A204.1 (cell line): ENCODE measurements at regions not wholly inside any gene's neighbourhood (a gene's known extent, or its start where the extent isn't known, plus 50 kb on each side); places are given as distances from the start of the nearest gene placed in this dataset.
A peak's percentile ranks its signal among the peaks of the same experiment; 100 is the strongest.
"Not testable (repeated sequence)": the region's sequence is repeated elsewhere in the genome, so short reads cannot be mapped to it uniquely, and the experiment has no call there.

Experiments
- FAIRE-seq: peaks from 2 replicates; lab custom pipeline; 2012; peaks lifted over from hg19 to GRCh38; lab: Jason Lieb, UNC

DNA sequence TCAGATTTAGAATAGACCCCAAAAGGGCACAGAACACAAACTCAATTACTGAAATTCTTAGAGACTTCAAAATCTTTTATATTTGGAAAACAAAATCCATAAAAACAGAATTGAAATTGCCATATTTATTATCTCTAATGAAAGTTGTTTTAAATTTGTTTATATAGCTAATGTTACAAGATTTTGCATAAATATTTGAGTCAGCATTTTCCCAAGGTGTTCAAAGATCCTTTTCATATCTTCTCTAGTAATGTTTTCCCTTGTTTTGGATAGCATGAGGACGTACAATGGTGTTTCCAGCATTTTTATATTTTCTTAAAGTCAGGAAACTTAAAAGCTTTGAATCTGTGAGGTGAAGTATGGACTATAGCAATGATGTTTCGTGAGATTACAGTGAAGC, 235.2 kb upstream of the EPHA7 start:
- FAIRE-seq = peak; percentile 43

DNA sequence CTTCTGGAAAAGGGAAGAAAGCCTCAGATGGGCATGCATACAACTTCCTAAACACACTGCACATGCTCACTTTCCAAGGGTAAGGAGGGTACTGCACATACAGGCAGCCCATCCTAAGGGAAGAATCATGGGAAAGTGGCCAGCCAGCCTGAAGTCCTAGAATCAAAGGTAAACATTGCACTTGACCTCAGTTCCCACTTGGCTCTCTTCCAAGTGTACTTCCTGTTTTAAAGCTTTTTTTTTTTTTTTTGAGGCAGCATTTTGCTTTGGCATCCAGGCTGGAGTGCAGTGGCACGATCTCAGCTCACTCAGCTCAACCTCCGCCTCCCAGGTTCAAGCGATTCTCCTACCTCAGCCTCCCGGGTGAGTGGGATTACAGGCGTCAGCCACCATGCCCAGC, 225.3 kb upstream of the EPHA7 start:
- no peak for FAIRE-seq

DNA sequence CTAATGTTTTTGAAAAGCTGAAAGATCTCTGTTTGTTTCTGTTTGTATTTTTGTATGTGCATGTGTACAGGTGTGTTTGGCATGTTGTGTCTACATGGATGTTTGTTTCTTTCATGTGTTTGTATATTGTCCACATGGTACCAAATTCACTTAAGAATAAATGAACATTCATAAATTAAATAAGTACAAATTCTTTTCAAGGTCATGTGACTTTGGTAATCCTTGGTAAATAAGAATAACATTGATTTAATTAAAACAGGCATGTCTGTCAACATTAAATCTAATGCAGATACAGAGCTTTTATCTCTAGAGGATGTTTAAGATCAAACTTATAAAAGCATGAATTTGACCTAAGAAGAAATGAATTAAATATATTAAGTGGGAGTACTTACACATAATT, 219.8 kb upstream of the EPHA7 start:
- FAIRE-seq = no peak

DNA sequence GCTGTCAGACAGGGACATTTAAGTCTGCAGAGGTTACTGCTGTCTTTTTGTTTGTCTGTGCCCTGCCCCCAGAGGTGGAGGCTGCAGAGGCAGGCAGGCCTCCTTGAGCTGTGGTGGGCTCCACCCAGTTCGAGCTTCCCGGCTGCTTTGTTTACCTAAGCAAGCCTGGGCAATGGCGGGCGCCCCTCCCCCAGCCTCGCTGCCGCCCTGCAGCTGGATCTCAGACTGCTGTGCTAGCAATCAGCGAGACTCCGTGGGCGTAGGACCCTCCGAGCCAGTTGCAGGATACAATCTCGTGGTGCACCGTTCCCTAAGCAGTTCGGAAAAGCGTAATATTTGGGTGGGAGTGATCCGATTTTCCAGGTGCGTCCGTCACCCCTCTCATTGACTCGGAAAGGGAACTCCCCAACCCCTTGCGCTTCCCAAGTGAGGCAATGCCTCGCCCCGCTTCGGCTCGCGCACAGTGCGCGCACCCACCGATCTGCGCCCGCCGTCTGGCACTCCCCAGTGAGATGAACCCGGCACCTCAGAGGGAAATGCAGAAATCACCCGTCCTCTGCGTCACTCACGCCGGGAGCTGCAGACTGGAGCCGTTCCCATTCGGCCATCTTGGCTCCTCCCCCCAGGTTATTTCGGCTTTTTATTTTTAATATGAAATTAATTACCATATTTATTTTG, 217.8 kb upstream of the EPHA7 start:
- FAIRE-seq = not testable (repeated sequence)

DNA sequence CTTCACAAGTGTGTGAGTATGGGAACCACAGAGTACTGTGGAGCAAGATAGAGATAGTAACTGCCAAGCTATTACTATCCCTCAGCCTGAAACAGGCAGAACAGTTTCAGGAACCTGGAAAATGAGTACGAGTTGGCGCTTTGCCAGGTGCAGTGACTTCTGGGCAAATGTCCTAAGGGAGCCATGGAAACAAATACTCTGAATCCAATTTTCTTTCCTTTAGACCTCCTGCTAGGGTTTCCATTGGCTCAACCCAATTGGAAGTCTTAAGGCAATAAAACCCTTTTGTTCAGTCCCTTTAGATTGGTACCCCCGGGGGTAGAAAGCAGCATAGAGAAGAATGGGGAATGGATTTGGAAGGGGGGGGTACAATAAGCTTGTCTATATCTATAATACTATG, 205.0 kb upstream of the EPHA7 start:
- FAIRE-seq = no peak

DNA sequence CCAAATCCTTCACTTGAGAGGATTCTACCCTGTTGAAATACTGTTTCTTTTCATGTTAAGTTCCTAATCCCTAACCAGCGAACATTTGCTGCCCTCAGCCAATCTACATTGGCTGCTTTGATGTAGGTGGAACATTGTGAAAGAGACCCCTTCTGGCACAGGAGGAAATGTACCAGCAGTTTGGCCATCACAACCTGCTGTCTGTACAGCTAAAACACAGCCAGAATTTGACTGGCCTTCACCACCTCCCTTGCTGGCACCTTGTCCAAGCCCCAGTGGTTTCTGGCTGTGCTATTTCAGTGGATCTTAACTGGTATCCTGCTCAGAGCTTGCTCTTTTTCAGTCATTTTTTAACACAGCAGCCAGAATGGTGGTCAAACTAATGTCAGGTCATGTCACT, 202.1 kb upstream of the EPHA7 start:
- FAIRE-seq = no peak

DNA sequence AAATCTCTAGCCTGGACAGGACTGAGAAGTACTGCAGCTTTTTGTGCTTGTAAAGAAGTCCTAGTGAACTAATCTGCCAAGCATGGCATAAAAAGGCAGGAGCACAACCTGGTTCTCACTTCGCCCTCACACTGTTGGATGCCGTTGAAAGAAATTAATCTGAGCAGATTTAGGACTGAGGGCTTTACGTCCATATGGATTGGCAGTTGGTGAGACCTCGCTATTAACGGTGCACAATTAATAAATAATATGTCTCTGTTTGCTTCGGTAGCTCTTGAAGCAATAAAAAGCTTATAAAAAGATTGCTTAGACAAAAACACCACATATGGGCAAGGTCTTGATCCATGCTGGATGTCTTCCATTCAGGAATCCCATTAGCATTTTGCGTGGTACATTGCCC, 185.6 kb upstream of the EPHA7 start:
- FAIRE-seq = no peak

DNA sequence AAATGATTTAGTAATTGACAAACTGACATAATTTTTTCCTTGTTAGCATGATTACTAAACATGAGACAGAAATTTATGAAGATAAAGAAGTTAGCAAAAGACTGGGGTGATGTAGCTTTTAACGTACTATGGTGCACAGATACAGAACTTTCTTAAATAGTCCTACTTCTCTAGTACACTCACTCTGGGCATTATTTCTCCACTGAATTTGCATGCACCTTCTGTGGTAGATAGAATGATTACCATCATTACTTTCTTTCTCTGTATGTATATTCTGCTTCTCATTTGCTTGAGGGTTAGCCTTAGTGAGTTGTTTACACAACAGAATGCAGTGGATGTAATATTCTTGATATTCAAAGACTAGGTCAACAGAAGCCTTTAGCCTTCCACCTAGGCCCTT, 173.1 kb upstream of the EPHA7 start:
- no peak for FAIRE-seq

DNA sequence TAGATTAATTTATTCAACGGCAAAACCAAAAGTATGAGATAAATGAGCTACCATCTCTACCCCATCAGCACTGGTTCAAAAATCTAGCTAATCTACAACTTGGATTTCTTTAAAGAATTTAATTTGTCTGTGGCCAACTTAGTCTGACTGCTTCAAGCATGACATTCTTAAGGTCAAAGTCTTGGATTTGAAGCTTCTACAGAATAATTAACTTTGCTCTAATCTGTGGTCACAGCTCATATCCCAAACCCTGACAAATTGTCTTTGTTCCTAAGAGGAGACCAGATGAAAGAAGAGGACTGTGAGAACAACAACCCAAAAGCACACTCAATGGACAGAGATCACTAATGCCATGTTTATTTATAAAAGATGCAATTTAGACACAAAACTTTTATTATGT, 166.9 kb upstream of the EPHA7 start:
- no peak for FAIRE-seq

DNA sequence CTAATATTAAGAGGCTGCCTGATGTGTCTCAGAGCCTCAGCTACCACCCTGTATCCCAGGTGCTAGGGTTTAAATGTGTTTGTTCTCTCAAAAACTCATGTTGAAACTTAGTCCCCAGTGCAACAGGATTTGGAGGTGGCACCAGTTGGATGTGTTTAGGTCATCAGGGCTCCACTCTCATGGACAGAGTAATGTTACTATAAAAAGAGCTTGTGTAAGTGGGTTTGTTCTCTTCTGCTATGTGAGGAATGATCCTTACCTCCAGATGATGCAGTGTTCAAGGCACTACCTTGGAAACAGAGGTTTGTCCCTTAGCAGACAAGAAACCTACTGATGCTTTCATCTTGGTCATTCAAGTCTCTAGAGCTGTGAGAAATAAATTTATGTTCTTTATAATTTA, 164.9 kb upstream of the EPHA7 start:
- no peak for FAIRE-seq

DNA sequence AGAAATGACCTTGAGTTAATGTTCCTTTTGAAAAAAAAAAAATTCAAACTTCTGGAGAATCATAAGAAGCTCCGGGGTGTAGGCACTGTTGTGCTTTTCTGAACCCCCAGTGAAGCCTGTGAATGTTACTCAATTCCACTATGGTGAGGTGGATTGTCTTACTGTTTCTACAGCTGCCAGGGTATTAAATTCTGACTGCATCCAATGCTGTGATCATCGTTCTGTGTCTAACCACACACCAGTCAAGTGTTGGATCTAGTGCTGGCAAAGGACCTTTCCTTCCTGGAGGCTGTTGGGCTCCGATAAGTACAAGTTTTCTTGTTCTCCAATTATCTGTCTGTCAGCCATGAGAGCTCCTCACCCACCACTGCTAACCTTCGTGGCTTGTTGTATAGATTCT, 162.0 kb upstream of the EPHA7 start:
- FAIRE-seq = no peak

DNA sequence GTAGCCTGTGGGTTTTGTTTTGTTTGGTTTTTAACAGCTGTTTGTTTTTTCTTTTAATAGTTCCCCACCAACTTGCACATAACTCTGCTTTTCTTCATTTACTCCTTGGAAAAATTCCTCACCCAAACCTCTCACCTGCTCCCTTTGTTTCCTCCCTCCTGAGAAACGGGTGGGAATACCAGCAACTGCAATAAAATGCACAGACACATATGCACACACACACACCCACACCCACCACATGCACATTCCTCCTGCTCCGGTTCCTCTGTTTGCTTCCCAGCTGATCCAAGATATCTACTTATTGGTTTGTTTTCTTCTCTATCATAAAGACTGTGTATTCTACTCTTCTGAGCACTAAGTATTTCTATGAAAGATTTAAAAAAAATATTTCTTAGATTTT, 161.1 kb upstream of the EPHA7 start:
- FAIRE-seq = no peak

DNA sequence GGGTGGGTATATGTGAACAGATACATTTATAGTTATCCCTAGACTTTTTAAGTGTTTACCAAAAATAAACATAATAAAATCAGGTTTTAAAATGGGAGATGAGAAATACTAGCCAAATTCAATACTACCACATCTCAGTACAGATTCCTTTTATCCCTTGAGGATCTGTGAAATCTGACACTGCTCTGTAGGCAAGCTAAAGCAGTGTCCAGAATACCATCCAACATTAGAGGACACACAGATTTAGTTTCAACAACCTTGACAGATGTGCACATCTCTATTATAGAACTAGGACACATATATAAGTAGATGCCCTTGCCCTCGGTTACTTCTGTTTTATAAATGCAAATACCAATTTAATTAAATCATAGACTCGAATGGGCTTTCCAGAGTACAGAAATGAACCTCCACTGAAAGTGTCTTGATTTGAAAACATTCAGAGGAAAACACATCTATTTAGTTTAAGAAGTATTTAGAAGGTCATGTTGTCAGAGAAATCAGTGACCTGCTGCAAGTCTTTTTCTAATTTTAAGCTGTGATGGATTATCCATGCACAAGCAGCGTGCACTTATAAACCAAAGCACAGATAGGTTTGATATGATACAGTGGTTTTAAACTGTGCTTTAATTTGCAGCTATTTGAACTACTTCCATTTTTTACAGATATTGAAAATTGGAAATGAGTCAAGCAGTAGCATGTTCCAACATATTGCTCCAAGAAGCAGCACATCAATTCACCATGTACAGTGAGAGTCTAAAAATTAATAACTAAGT, 156.3 kb upstream of the EPHA7 start:
- FAIRE-seq = no peak

DNA sequence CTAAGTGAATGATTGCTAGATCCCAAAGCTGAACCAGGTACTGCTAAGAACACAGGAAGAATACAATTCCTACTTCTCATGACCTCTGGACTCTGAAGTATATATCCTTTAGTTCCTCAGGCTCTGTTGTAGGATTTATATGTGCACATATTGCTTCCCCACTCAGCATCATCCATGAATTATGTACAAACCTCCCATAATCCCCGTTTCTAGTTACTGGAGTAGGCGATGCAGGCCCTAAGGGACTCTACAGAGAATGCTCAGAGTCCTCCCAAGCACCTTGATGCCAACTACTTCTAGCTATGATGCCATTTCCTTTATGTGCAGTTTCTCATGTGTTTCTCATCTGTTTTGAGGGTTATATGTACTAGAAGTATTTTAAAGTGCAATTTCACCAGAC, 154.9 kb upstream of the EPHA7 start:
- FAIRE-seq = no peak

DNA sequence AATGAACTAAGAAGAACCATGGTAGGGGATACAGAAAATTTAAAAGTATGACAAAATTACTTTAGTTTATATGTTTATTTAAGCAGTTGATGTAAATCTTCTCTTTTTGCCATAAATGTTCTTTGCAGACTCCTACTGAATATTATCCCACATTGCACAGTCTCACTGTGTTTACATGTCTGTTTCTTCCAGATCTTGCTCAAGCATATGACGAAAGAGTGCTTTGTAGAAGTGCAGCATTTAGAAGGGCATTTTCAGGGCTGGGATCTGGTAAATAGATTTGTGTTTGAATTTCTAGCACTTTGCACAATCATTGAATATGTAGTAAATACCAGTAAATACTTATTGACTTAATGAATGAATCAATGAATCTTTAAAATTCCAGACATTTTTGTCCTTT, 152.0 kb upstream of the EPHA7 start:
- FAIRE-seq = no peak

DNA sequence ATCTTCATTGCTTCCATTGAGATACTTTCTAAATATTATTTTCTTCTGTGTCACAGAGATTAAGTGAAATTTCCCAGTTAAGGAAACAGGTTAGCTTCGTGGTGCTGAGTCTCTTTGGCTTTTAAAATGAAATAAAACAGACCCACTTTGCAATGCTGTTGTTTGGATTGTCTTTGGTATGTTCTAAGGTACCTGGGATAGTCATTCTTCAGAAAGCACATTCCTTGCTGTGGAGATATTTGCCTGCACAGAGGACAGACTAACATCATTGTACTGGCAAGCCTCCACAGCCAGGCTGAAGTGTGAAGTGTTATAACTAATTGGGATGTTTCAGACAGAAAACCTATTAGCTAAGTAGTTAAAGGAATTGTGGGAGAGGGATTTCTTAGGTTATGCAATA, 148.8 kb upstream of the EPHA7 start:
- no peak for FAIRE-seq

DNA sequence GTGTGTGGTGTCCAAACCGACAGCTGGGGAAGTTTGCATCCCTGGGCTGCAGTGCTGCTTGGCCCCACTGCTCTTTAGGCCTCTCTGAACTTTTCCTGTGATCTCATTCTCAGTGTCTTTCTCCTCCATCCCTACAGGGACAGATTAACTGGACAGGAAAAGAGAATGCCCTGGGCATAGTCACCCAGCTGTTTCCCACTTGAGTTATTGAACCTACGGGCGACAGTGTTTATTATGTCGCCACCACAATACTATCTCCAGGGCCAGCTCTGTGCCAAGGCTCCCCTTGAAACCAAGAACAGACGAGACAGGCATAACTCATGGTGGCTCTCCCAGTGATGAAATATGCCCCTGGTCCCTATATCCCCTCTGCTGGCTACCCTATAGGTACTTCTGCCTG, 147.8 kb upstream of the EPHA7 start:
- no peak for FAIRE-seq

DNA sequence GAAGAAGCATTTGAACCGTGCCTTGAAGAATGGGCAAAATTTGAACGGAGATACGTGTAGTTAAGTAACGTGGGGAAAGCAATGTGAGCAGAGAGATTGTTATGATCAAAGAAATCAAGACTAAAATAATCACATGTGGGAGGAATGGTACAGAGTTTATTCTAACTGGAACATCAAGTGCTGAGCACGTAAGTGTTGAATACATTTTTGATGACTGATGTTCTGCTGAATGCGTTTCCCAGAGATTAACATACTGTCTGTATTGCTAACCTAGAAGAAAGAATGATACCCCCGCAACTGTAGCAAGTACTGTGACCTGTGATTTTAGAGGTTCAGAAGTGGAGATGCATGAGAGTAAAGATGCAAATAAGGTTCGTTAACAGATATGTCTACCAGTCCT, 146.9 kb upstream of the EPHA7 start:
- no peak for FAIRE-seq

DNA sequence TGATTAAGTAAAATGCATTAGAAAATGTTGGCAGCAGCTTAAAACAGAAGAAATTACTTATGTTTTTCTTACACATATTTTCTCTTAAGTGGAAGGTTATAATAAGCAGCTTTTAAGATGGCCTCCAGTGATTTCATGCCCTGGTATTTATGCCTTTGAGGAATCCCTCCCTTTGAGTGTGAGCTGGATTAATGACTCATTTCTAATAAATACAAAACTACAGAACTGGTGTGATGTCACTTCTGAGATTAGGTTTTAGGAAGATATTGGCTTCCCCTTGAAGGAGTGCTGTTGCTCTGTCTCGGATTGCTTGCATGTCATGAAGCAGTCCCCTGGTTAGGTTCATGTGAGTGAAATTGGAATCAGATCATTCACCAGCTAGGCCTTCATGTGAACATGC, 143.2 kb upstream of the EPHA7 start:
- FAIRE-seq = no peak

DNA sequence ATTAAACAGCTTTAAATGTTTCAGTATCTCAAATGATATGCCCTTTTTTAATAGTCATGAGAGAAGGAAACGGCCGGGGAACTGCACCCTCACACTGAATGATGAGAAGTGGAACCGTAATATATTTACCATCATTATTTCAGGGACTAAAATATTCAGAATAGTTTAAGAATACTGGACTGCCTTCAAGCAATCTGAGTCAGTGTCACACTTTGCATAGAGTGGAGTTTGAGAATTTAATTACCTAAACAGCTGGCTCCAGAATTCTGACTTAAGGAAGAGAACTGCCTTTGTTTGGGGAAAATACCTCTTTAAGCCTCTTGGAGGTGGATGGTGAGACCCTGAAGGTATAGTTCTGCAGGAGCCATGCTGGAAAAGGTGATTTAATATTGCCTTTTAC, 135.9 kb upstream of the EPHA7 start:
- FAIRE-seq = no peak

DNA sequence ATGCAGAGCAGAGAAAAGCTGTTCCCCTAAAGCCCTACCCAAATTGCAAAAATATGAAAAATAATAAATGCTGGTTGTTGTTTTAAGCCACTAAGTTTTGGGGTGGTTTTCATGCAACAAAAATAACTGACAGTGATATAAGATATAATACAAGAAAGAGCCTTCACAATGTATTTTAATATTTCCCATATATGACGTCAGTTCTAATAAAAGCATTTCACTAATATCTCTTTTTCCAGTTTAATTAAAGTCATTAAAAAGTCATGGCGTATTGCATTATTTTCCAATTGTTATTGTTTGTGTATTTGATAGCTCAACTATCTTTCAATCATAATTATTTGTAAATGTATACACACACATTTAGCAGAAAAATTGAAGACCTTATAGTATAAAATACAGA, 134.7 kb upstream of the EPHA7 start:
- FAIRE-seq = no peak

DNA sequence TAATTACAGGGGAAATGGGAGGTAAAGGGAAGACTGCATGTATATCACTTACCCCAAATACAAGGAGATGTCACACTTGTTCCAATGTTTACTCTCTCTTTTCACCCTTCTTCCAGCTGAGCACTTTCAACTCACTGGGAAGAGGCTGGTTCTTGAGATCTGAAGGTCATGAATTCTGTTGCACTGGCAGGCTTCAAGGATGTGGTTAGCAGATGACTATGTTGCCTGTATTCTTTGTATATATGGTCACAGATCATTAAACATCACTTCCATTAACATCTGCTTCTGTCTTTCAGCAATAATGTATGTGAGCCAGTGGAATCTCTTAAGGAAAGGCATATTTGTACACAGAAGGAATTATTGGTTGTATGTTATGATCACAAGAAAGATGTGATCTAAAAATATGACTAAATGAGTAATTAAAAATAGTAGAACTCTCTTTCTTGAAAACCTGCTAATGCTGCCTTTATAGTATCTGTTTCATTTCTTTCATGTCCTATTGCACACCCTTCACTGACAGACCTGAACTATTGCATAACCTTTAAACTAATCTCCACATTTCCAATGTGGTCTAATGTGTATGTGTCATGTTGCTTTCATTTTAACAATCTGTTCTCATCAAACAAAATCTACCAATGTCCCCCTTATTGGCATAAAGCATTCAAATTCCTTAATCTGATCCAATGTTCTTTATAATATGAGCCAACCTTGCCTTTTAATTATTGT, 131.4 kb upstream of the EPHA7 start:
- no peak for FAIRE-seq

DNA sequence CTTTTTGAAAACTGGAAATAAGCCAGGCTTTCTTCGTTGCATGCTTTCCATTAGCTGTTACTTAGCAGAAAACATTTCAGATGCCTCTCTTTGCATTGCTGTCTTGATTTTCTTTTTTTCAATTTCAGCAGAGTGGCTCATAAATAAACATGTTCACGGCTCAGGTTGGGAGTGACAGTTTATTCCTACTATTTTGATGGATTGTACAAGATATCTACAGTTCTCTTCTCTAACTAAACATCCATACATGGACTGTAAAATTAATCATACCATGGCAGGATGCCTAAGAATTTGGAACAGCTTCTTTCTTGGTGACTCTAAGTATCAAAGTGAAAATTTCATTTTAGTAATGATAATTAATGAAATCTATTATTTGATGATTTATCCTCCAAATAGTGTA, 130.5 kb upstream of the EPHA7 start:
- no peak for FAIRE-seq
